GM12891 (cell line): ENCODE measurements at regions not wholly inside any gene's neighbourhood (a gene's known extent, or its start where the extent isn't known, plus 50 kb on each side); places are given as distances from the start of the nearest gene placed in this dataset.

Experiments
- POLR2A ChIP-seq: IDR thresholded peaks from 2 replicates; pipeline ENCODE4 v1.6.1; 2011; ENCODE audit warnings: low read depth, low read length, control low read depth
- POLR2AphosphoS5 ChIP-seq: IDR thresholded peaks from 2 replicates; pipeline ENCODE4 v1.6.1; 2011; ENCODE audit warnings: low read depth, low read length, control low read depth
- TAF1 ChIP-seq: IDR thresholded peaks from 2 replicates; pipeline ENCODE4 v1.6.1; 2011; ENCODE audit warnings: low read depth, low read length, control low read depth

DNA sequence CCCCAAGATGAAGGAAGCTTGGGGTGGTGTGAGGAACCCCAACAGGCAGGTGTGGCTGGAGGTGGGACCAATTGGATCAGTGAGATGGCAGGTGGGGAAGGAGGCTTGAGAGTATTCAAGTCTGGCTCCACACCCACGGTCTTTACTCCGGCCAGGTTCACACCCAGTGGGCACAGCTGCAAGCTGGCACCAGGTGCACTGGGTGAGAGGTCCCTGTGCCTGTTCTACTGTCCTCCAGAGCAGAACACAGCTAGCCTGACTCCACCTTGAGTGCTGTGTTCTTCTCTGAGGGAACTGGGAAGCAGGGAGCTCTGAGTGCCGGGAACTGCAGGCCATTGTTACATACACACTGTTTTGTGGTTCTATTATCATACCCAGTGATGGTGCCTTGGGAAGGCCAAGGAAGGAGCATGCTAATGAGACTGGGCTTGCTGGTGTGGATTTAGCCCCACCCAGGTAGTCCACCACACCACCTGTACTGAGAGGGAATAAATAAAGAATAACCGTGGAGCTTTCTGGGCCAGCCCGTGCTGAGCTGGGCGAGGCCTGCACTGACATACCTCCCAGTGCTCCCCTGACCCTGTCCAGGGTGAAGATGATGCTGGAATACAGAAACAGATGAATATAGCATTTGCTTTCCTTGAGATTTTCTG is 93.4 kb downstream of the ABHD5 start:
- TF ChIP-seq POLR2A = no peak
- no peak for TF ChIP-seq TAF1
- TF ChIP-seq POLR2AphosphoS5 = no peak
